COLO668 (cell line): ENCODE measurements at regions not wholly inside any gene's neighbourhood (a gene's known extent, or its start where the extent isn't known, plus 50 kb on each side); places are given as distances from the start of the nearest gene placed in this dataset.
A peak's percentile ranks its signal among the peaks of the same experiment; 100 is the strongest.

ENCODE experiments used
- DNase-seq: peaks from one replicate; lab custom pipeline; 2025; ENCODE audit not compliant: unreplicated experiment; lab: John Stamatoyannopoulos, UW

GRCh38 chr10:110396284-110396651, 91.5 kb upstream of the SMNDC1 start:
- DNase-seq, result no peak

- DNase-seq, result no peak
Measured at GRCh38 chr10:110397856-110398255, 93.1 kb upstream of the SMNDC1 start.

- peak; percentile 44 for DNase-seq
Measured at GRCh38 chr10:110398419-110399105, 93.8 kb upstream of the SMNDC1 start.

- no peak for DNase-seq
Measured at GRCh38 chr10:110399106-110399964, 94.6 kb upstream of the SMNDC1 start.

GRCh38 chr10:110399965-110400933, 95.5 kb upstream of the SMNDC1 start:
- DNase-seq, result no peak

GRCh38 chr10:110401401-110402076, 96.2 kb upstream of the DUSP5 start:
- no peak for DNase-seq

GRCh38 chr10:110402077-110402416, 95.7 kb upstream of the DUSP5 start:
- no peak for DNase-seq

GRCh38 chr10:110403593-110403992, 94.1 kb upstream of the DUSP5 start:
- no peak for DNase-seq

GRCh38 chr10:110404413-110404812, 93.3 kb upstream of the DUSP5 start:
- no peak for DNase-seq

- DNase-seq, result no peak
Measured at GRCh38 chr10:110404825-110405224, 92.9 kb upstream of the DUSP5 start.

GRCh38 chr10:110405380-110405779, 92.3 kb upstream of the DUSP5 start:
- no peak for DNase-seq

- peak; percentile 14 for DNase-seq
Measured at GRCh38 chr10:110407301-110408170, 90.2 kb upstream of the DUSP5 start.

GRCh38 chr10:110408203-110408871, 89.4 kb upstream of the DUSP5 start:
- peak; percentile 9 for DNase-seq

- no peak for DNase-seq
Measured at GRCh38 chr10:110408943-110409342, 88.8 kb upstream of the DUSP5 start.

- DNase-seq, result no peak
Measured at GRCh38 chr10:110409488-110409887, 88.2 kb upstream of the DUSP5 start.

GRCh38 chr10:110409926-110410325, 87.8 kb upstream of the DUSP5 start:
- no peak for DNase-seq

GRCh38 chr10:110410329-110411046, 87.2 kb upstream of the DUSP5 start:
- DNase-seq, result no peak

GRCh38 chr10:110411047-110411410, 86.7 kb upstream of the DUSP5 start:
- no peak for DNase-seq
